ENCODE measurements at regions not wholly inside any gene's neighbourhood (a gene's known extent, or its start where the extent isn't known, plus 50 kb on each side); places are given as distances from the start of the nearest gene placed in this dataset.

DNA sequence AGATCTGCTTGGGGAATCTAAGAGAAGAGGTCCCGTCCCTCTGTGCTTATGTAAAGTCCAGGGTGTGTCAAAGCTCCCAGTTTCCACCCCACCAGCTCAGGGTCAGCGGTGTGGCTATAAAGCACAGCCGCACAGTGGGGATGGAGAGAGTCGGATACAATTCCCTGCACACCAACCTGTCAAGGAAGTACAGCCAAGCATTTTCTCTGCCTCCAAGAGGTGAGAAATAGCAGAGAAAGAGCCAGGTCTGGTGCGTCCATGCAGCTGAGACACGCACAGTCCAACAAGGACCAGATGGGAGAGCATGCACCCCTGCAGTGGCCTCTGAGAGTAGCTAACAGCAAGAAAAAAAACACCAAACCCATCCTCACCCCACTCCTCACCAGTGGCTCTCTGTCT lies 61.3 kb upstream of the WAC start:
- TF ChIP-seq, protein P1, sequence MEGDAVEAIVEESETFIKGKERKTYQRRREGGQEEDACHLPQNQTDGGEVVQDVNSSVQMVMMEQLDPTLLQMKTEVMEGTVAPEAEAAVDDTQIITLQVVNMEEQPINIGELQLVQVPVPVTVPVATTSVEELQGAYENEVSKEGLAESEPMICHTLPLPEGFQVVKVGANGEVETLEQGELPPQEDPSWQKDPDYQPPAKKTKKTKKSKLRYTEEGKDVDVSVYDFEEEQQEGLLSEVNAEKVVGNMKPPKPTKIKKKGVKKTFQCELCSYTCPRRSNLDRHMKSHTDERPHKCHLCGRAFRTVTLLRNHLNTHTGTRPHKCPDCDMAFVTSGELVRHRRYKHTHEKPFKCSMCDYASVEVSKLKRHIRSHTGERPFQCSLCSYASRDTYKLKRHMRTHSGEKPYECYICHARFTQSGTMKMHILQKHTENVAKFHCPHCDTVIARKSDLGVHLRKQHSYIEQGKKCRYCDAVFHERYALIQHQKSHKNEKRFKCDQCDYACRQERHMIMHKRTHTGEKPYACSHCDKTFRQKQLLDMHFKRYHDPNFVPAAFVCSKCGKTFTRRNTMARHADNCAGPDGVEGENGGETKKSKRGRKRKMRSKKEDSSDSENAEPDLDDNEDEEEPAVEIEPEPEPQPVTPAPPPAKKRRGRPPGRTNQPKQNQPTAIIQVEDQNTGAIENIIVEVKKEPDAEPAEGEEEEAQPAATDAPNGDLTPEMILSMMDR (IDR thresholded peaks at IDR 0.05; ENCODE audit: low read depth, low read length) = no peak
- no peak for TF ChIP-seq EZH2phosphoT487 (IDR thresholded peaks at IDR 0.05; ENCODE audit: low read depth)
